GM21529 (cell line): ENCODE measurements at regions not wholly inside any gene's neighbourhood (a gene's known extent, or its start where the extent isn't known, plus 50 kb on each side); places are given as distances from the start of the nearest gene placed in this dataset.

Source experiments
- ATAC-seq: cut with Tn5 transposase; IDR thresholded peaks from one replicate; pipeline ENCODE4 v1.9.1; 2021; ENCODE audit not compliant: unreplicated experiment

DNA sequence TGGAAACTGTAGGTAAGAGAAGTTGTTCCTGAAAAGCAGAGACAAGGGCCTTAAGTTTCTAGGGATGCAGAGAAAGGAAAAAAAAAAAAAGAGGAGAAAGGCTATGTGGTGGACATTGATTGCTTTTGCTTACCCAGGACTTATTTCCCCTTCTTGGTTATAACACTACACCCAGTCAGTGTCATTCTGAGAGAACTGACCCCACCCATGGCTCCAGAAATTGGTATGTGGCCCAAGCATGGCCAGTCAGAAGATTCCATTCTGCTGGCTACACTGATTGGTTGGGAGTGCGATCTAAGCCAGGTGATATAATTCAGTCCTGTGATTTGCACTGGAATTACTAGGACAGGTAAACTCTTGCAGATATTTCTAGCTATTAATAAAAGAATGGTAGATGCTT is 62.2 kb upstream of the EXOC4 start:
- no peak for ATAC-seq

DNA sequence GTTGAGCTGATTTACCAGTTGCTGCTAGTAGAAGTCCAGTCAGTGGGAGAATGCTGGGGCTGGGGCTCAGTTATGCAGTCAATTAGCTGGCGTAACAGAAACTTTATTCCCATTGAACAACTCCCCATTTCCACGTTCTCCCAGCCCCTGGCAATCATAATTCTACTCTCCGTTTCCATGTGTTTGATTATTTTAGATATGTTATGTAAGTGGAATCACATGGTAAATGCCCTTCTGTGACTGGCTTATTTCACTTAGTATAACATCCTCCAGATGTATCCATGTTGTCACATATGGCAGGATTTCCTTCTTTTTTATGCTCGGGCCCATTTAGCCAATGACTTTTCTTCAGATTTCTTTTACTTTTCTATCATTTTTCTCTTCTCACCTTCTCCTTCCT is 61.1 kb upstream of the EXOC4 start:
- no peak for ATAC-seq

DNA sequence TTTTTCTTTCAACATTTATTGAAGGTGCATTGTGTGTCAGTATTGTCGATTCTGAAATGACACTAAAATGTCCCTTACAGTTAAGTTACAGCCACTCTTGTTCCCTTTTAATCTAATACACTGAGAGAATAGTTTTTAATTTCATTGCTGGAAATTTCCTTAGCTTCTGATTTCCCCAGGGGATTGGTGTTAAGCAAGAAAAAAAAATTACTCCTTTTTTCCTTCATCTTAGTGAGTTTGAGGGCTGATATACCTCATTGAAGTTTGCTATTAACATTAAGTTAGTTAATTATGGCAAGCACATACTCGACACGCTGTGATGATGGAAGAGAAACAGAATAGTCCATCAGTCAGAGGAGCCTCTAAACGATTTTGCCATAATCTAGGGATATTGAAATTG is 57.0 kb upstream of the EXOC4 start:
- ATAC-seq, result no peak

DNA sequence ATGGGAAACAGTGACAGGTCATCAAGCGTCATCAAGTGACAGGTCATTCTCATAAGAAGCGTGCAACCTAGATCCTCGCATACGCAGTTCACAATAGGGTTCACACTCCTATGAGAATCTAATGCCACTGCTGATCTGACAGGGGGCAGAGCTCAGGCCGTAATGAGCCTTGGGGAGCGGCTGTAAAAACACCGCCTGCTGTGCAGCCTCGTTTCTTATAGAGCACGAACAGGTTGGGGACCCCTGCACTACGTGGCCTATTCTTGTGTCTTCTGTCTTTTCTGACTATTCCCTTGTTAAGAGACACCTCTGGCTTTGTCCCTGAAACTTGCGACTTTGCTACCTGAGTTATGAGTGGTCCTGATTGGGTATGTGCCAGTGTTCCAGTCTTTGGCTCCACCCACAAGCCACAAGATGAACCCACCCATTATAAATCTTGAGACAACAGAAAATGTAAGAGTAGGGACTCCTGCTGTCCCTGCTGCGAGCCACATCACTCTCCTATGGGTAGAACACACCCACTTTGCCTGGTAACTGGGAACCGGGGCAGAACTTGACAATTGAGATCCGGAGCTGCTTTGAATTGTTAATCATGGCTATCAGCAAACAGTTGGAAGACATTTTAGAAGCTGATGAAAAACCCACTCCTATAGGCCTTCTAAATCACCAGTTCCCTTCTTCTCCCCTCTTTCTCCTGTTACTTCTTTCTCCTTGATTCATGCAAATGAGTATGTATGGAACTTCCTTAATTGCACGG is 55.8 kb upstream of the EXOC4 start:
- no peak for ATAC-seq

DNA sequence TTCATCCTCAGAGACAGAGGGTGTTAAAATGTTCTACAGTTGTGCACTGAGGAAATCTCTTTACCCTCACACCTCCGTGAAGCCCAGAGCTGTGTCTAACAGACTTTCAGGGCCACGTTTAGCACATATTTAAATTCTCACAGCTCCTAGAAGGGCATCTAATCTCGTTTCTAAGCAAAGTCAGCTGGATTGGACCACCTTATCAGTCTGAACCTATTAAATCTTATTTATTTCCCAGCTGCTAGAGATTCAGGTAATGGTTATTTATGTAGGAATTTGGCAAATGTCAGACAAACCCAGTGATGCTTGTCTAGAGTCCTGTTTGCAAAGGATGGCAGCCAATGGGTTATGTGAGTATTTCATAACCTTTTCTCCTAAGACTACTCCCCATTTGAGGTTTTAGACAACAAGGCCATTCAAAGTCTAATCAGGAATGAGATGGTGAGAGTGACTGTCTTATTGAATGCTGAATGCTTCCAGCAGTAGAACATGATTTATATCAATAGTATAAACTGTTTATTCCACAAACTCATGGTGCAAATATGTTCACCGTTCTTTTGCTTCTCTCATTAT is 54.8 kb upstream of the EXOC4 start:
- ATAC-seq, result no peak

DNA sequence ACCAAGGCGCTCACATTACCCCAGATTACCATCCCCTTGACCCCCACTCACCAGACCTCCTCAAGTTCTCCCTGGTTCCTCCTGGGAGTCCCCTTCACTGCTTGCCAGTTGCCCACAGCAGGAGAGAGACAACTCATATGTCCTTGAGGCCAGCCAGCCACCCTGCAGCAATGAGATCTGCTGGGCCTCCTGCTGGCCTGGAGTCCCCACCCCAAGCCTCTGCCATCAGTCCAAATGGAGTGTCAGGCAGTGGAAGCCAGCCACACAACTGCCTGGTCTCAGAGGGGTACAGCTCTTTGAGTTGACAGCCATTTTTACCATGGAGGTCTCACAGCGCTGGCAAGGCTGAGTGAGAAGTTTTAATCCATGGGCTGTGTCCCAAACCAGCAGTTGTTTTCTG is 53.0 kb upstream of the EXOC4 start:
- ATAC-seq, result no peak

DNA sequence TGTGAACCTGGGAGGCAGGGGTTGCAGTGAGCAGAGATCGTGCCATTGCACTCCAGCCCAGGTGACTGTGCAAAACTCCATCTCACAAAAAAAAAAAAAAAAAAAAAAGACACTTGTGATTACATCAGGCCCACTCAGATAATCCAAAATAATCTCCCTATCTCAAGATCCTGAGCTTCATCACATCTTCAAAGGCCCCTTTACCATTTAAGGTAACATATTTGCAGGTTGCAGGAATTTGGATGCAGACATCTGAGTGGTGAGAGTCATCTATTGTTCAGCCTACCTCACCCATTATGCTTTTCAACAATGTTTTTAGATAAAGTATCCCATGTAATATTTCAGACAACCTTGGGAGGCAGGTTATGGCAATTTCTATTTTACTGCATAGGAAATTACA is 51.4 kb upstream of the EXOC4 start:
- no peak for ATAC-seq

DNA sequence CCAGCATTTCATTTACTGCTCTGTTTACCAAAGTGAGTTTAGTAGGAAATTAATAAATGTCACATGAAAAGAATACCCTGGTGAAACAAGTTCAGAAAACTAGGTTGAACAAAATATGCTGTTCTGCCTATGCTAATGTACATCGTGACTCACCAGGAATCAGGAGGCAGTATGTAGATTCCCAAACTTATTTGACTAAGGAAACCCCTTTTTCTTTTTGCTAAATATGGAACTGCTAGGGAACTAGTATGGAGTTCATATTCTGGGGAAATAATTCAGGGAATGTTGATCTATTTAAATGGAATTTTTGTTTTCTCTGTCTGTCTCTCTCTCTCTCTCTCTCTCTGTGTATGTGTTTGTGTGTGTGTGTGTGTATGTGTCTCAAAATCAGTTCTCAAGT is 49.9 kb upstream of the EXOC4 start:
- no peak for ATAC-seq
